Cardiac fibroblast (primary cell): ENCODE measurements at regions not wholly inside any gene's neighbourhood (a gene's known extent, or its start where the extent isn't known, plus 50 kb on each side); places are given as distances from the start of the nearest gene placed in this dataset.

Source experiments
- DNase-seq, 2 donors: peaks; one replicate each; pipeline versions ENCODE4 v3.0.0 to v3.0.0-alpha.2; 2010; ENCODE audit warnings: low read depth in 2 of 2
- H3K4me3 ChIP-seq, 2 donors: replicated peaks in 1 of 2; 1 replicate in 1 of 2; 2 replicates in 1 of 2; pipeline ENCODE4 v1.5.1; 2011; ENCODE audit warnings: low read depth in 2 of 2, low read length in 2 of 2, mild to moderate bottlenecking in 2 of 2, moderate library complexity in 1 of 2
- CTCF ChIP-seq: IDR thresholded peaks from one replicate; pipeline ENCODE4 v1.5.1; 2011; ENCODE audit warnings: low read depth, mild to moderate bottlenecking, low read length, inconsistent platforms

- no peak for TF ChIP-seq CTCF
Observed at GRCh38 chr2:226558418-226558817, 241.2 kb downstream of the IRS1 start.

GRCh38 chr2:226556050-226556449, 243.6 kb downstream of the IRS1 start:
- no peak for TF ChIP-seq CTCF
- no peak overlapping the region for H3K4me3 ChIP-seq
- DNase-seq = peak in 1 of 2 donors; percentile 29

More at GRCh38 chr2:226558418-226558817, 241.2 kb downstream of the IRS1 start:
- no peak overlapping the region for H3K4me3 ChIP-seq
- DNase-seq = no peak

- no peak for DNase-seq
- TF ChIP-seq CTCF = no peak
- no peak overlapping the region for H3K4me3 ChIP-seq
Observed at GRCh38 chr2:226554701-226555100, 244.9 kb downstream of the IRS1 start.

- H3K4me3 ChIP-seq = no peak overlapping the region
- DNase-seq = no peak
- no peak for TF ChIP-seq CTCF
Observed at GRCh38 chr2:226553333-226553732, 246.3 kb downstream of the IRS1 start.

GRCh38 chr2:226552571-226553285, 246.9 kb downstream of the IRS1 start:
- no peak for TF ChIP-seq CTCF
- no peak for DNase-seq
- no peak overlapping the region for H3K4me3 ChIP-seq

- no peak overlapping the region for H3K4me3 ChIP-seq
- DNase-seq = no peak
- no peak for TF ChIP-seq CTCF
Observed at GRCh38 chr2:226551522-226552250, 247.9 kb downstream of the IRS1 start.

GRCh38 chr2:226550801-226551200, 248.8 kb downstream of the IRS1 start:
- DNase-seq = no peak
- H3K4me3 ChIP-seq = no peak overlapping the region
- no peak for TF ChIP-seq CTCF
